H9 (cell line): ENCODE measurements at regions not wholly inside any gene's neighbourhood (a gene's known extent, or its start where the extent isn't known, plus 50 kb on each side); places are given as distances from the start of the nearest gene placed in this dataset.

Experiments used
- DNase-seq: peaks from one replicate; pipeline ENCODE4 v3.0.0-alpha.2; 2017
- H2AFZ ChIP-seq: one replicate; pipeline ENCODE4 v1.6.1; 2013; ENCODE audit warnings: mild to moderate bottlenecking, low read length, control low read depth, moderate library complexity
- H2AK5ac ChIP-seq: 2 replicates; pipeline ENCODE4 v1.6.1; 2013; ENCODE audit warnings: low read length, control low read depth, mixed read lengths; ENCODE audit not compliant: insufficient read length
- H2BK120ac ChIP-seq: one replicate; pipeline ENCODE4 v1.6.1; 2013; ENCODE audit warnings: low read depth, mild to moderate bottlenecking, low read length, control low read depth, inconsistent platforms; ENCODE audit not compliant: poor library complexity, severe bottlenecking
- H2BK12ac ChIP-seq: 2 replicates; pipeline ENCODE4 v1.6.1; 2013; ENCODE audit warnings: low read length, control low read depth, mixed read lengths, low read depth; ENCODE audit not compliant: insufficient read length
- H2BK15ac ChIP-seq: 2 replicates; pipeline ENCODE4 v1.6.1; 2013; ENCODE audit warnings: low read depth, low read length, control low read depth
- H2BK20ac ChIP-seq: one replicate; pipeline ENCODE4 v1.6.1; 2013; ENCODE audit warnings: low read depth, mild to moderate bottlenecking, low read length, control low read depth, inconsistent platforms; ENCODE audit not compliant: poor library complexity, severe bottlenecking
- H2BK5ac ChIP-seq: 2 replicates; pipeline ENCODE4 v1.6.1; 2013; ENCODE audit warnings: low read length, control low read depth, mixed read lengths; ENCODE audit not compliant: insufficient read length
- H3K14ac ChIP-seq: 2 replicates; pipeline ENCODE4 v1.6.1; 2013; ENCODE audit warnings: low read length, control low read depth; ENCODE audit not compliant: insufficient read depth
- H3K18ac ChIP-seq: 2 replicates; pipeline ENCODE4 v1.6.1; 2013; ENCODE audit warnings: low read depth, mild to moderate bottlenecking, mixed read lengths, low read length, control low read depth; ENCODE audit not compliant: insufficient read length
- H3K23ac ChIP-seq: 2 replicates; pipeline ENCODE4 v1.6.1; 2013; ENCODE audit warnings: low read length, control low read depth, mixed read lengths, low read depth; ENCODE audit not compliant: insufficient read length
- H3K23me2 ChIP-seq: 2 replicates; pipeline ENCODE4 v1.6.1; 2013; ENCODE audit warnings: low read depth, mild to moderate bottlenecking, mixed read lengths, low read length, control low read depth; ENCODE audit not compliant: insufficient read length, poor library complexity, severe bottlenecking
- H3K27ac ChIP-seq: 2 replicates; pipeline ENCODE4 v1.5.1; 2013; ENCODE audit warnings: low read length, control low read depth, mixed read lengths, low read depth; ENCODE audit not compliant: insufficient read length
- H3K27me3 ChIP-seq: 2 replicates; pipeline ENCODE4 v1.6.1; 2013; ENCODE audit warnings: low read length, control low read depth, inconsistent platforms; ENCODE audit not compliant: insufficient read depth
- H3K4ac ChIP-seq: 2 replicates; pipeline ENCODE4 v1.6.1; 2013; ENCODE audit warnings: low read depth, mild to moderate bottlenecking, control low read depth, inconsistent platforms, low read length, moderate library complexity
- H3K4me1 ChIP-seq: 2 replicates; pipeline ENCODE4 v1.6.1; 2013; ENCODE audit warnings: low read length, control low read depth, inconsistent platforms; ENCODE audit not compliant: insufficient read depth
- H3K4me2 ChIP-seq: 2 replicates; pipeline ENCODE4 v1.6.1; 2013; ENCODE audit warnings: low read length, control low read depth, mixed read lengths; ENCODE audit not compliant: insufficient read length, insufficient read depth
- H3K56ac ChIP-seq: 2 replicates; pipeline ENCODE4 v1.6.1; 2013; ENCODE audit warnings: low read depth, mild to moderate bottlenecking, mixed read lengths, low read length, control low read depth; ENCODE audit not compliant: insufficient read length
- H3K79me1 ChIP-seq: 2 replicates; pipeline ENCODE4 v1.6.1; 2013; ENCODE audit warnings: low read depth, mild to moderate bottlenecking, moderate library complexity, low read length, control low read depth, inconsistent platforms; ENCODE audit not compliant: insufficient read depth, poor library complexity, severe bottlenecking
- H3K79me2 ChIP-seq: 2 replicates; pipeline ENCODE4 v1.6.1; 2013; ENCODE audit warnings: low read length, control low read depth, inconsistent platforms; ENCODE audit not compliant: insufficient read depth
- H3K9ac ChIP-seq: 2 replicates; pipeline ENCODE4 v1.6.1; 2013; ENCODE audit warnings: low read length, control low read depth, mixed read lengths; ENCODE audit not compliant: insufficient read length; ENCODE audit errors: extremely low read depth
- H3K9me3 ChIP-seq: one replicate; pipeline ENCODE4 v1.6.1; 2013; ENCODE audit warnings: low read depth, low read length, inconsistent platforms; ENCODE audit not compliant: control insufficient read depth
- H3T11ph ChIP-seq: one replicate; pipeline ENCODE4 v1.6.1; 2013; ENCODE audit warnings: mild to moderate bottlenecking, low read length, control low read depth, inconsistent platforms
- H4K20me1 ChIP-seq: one replicate; pipeline ENCODE4 v1.6.1; 2013; ENCODE audit not compliant: control insufficient read depth, insufficient read length, insufficient read depth
- H4K5ac ChIP-seq: 2 replicates; pipeline ENCODE4 v1.6.1; 2013; ENCODE audit warnings: low read depth, mild to moderate bottlenecking, mixed read lengths, low read length, control low read depth; ENCODE audit not compliant: insufficient read length
- H4K8ac ChIP-seq: replicated peaks from 2 replicates; pipeline ENCODE4 v1.6.1; 2013; ENCODE audit warnings: low read length, control low read depth, mixed read lengths, low read depth; ENCODE audit not compliant: insufficient read length
- H4K91ac ChIP-seq: 2 replicates; pipeline ENCODE4 v1.6.1; 2013; ENCODE audit warnings: low read depth, mild to moderate bottlenecking, moderate library complexity, mixed read lengths, low read length, control low read depth; ENCODE audit not compliant: insufficient read length
- H3K27ac Mint-ChIP-seq, 3 experiments: 2 replicates in 2 of 3; 3 replicates in 1 of 3; pipeline ENCODE4 v1.8.0; 2020 to 2021; ENCODE audit warnings: mixed read lengths in 3 of 3, mild to moderate bottlenecking in 1 of 3, moderate library complexity in 1 of 3
- H3K27me3 Mint-ChIP-seq: 2 replicates; pipeline ENCODE4 v1.8.0; 2021; ENCODE audit warnings: low read depth, mild to moderate bottlenecking, moderate library complexity, mixed read lengths
- H3K36me3 Mint-ChIP-seq, 3 experiments: 2 replicates in 2 of 3; 3 replicates in 1 of 3; pipeline ENCODE4 v1.8.0; 2020 to 2021; ENCODE audit warnings: low read depth in 3 of 3, mixed read lengths in 3 of 3; ENCODE audit not compliant: insufficient read depth in 1 of 3
- H3K4me1 Mint-ChIP-seq, 2 experiments: 2 replicates each; pipeline ENCODE4 v1.8.0; 2020; ENCODE audit warnings: mixed read lengths in 2 of 2
- H3K4me3 Mint-ChIP-seq, 2 experiments: 2 replicates in 1 of 2; 3 replicates in 1 of 2; pipeline ENCODE4 v1.8.0; 2020 to 2021; ENCODE audit warnings: mild to moderate bottlenecking in 2 of 2, mixed read lengths in 2 of 2, moderate library complexity in 1 of 2
- H3K9me3 Mint-ChIP-seq, 2 experiments: 2 replicates in 1 of 2; 3 replicates in 1 of 2; pipeline ENCODE4 v1.8.0; 2020; ENCODE audit warnings: mild to moderate bottlenecking in 2 of 2, mixed read lengths in 2 of 2, moderate library complexity in 1 of 2
- WGBS: extraction: QIAGEN DNeasy Blood & Tissue Kit; methylation state at CpG from one replicate; pipeline ENCODE4 v1.1.7; 2013; ENCODE audit warnings: missing lambda C conversion rate, low lambda C conversion rate, mixed read lengths; ENCODE audit not compliant: insufficient read length; ENCODE audit errors: extremely low coverage; 5-methylcytosine and 5-hydroxymethylcytosine counted together
- TF ChIP-seq, protein P1 (sequence below): fragments of 200-600 bp; sonication (generic); conservative IDR thresholded peaks from 3 replicates; pipeline ENCODE4 v1.8.0; 2021; ENCODE audit warnings: antibody characterized with exemption, mild to moderate bottlenecking

- no peak overlapping the region for H3K56ac ChIP-seq
- no peak overlapping the region for H2BK120ac ChIP-seq
- H3K18ac ChIP-seq = no peak overlapping the region
- TF ChIP-seq, protein P1, sequence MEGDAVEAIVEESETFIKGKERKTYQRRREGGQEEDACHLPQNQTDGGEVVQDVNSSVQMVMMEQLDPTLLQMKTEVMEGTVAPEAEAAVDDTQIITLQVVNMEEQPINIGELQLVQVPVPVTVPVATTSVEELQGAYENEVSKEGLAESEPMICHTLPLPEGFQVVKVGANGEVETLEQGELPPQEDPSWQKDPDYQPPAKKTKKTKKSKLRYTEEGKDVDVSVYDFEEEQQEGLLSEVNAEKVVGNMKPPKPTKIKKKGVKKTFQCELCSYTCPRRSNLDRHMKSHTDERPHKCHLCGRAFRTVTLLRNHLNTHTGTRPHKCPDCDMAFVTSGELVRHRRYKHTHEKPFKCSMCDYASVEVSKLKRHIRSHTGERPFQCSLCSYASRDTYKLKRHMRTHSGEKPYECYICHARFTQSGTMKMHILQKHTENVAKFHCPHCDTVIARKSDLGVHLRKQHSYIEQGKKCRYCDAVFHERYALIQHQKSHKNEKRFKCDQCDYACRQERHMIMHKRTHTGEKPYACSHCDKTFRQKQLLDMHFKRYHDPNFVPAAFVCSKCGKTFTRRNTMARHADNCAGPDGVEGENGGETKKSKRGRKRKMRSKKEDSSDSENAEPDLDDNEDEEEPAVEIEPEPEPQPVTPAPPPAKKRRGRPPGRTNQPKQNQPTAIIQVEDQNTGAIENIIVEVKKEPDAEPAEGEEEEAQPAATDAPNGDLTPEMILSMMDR = no peak
- Mint-ChIP-seq H3K4me1 (peaks cover 0 to under 1% of the 10 kb centered on the region in 2 experiments; a peak in 1 of 4 replicates), H3K27me3 (no peaks in the 10 kb centered on the region), H3K36me3 (peaks cover 23 to 65% (median 32%) of the 10 kb centered on the region in 3 experiments), H3K4me3 (no peak overlapping the region), H3K9me3 (peaks cover 34 to 47% of the 10 kb centered on the region in 2 experiments), H3K27ac (no peak overlapping the region)
- H3K79me1 ChIP-seq = no peaks in the 10 kb centered on the region
- H4K20me1 ChIP-seq = no peaks in the 10 kb centered on the region
- no peak overlapping the region for H3K27ac ChIP-seq
- H3K23ac ChIP-seq = no peak overlapping the region
- no peak overlapping the region for H2BK15ac ChIP-seq
- no peak overlapping the region for H3K9ac ChIP-seq
- H3K4ac ChIP-seq = no peak overlapping the region
- H3K23me2 ChIP-seq = no peaks in the 10 kb centered on the region
- H3K4me1 ChIP-seq = no peaks in the 10 kb centered on the region
- no peak overlapping the region for H2BK5ac ChIP-seq
- no peak overlapping the region for H3T11ph ChIP-seq
- no peak overlapping the region for H3K4me2 ChIP-seq
- H2BK12ac ChIP-seq = no peak overlapping the region
- no peak overlapping the region for H4K5ac ChIP-seq
- no peak overlapping the region for H2AFZ ChIP-seq
- H3K9me3 ChIP-seq = no peaks in the 10 kb centered on the region
- H2BK20ac ChIP-seq = no peak overlapping the region
- H4K91ac ChIP-seq = no peak overlapping the region
- H3K27me3 ChIP-seq = no peaks in the 10 kb centered on the region
- H3K14ac ChIP-seq = no peak overlapping the region
- DNase-seq = no peak
- H3K79me2 ChIP-seq = no peaks in the 10 kb centered on the region
- H4K8ac ChIP-seq = no peak overlapping the region
- WGBS = no CpG with 5 or more reads among the region's 7 CpGs
- H2AK5ac ChIP-seq = no peak overlapping the region
These were observed 85.9 kb upstream of the CLCN4 start for GRCh38 chrX:10070714-10071436.
